ENCODE measurements at regions not wholly inside any gene's neighbourhood (a gene's known extent, or its start where the extent isn't known, plus 50 kb on each side); places are given as distances from the start of the nearest gene placed in this dataset.

DNA sequence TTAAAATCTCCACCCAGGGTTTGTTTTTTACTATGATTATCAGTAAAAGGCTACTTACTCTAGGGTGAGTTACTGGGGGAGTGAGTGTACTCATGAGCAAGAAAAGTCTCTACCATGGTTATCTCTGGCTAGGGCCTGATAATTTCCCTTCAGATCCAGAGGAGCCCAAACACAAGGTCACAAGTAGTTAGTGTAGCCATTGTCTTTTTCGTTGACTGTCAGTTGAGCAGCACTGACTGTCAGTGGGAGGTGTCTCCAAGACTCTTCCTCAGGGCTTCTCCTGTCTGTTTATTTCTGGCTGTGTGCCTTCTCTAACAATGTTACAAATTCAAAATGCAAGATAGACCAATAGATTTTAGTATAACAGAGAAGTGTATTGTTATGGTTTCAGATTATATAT, 181.2 kb upstream of the MIS18BP1 start:
- no peaks in the 10 kb centered on the region for H4K20me1 ChIP-seq (ENCODE audit: insufficient read depth)
- H3K36me3 ChIP-seq (replicated peaks in 1 of 2; ENCODE audit: control insufficient read depth in 1 of 2, insufficient read depth in 2 of 2, low read length in 1 of 2): no peaks in the 10 kb centered on the region
- H3K9me3 ChIP-seq: no peaks in the 10 kb centered on the region
- H3K4me1 ChIP-seq (ENCODE audit: control insufficient read depth in 1 of 2, insufficient read depth in 2 of 2, low read depth in 1 of 2, low read length in 1 of 2): no peaks in the 10 kb centered on the region
- DNase-seq: no peak
- no peak for TF ChIP-seq YY1 (IDR thresholded peaks at IDR 0.05; ENCODE audit: low read depth)
- TF ChIP-seq, protein P1, sequence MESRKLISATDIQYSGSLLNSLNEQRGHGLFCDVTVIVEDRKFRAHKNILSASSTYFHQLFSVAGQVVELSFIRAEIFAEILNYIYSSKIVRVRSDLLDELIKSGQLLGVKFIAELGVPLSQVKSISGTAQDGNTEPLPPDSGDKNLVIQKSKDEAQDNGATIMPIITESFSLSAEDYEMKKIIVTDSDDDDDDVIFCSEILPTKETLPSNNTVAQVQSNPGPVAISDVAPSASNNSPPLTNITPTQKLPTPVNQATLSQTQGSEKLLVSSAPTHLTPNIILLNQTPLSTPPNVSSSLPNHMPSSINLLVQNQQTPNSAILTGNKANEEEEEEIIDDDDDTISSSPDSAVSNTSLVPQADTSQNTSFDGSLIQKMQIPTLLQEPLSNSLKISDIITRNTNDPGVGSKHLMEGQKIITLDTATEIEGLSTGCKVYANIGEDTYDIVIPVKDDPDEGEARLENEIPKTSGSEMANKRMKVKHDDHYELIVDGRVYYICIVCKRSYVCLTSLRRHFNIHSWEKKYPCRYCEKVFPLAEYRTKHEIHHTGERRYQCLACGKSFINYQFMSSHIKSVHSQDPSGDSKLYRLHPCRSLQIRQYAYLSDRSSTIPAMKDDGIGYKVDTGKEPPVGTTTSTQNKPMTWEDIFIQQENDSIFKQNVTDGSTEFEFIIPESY (IDR thresholded peaks at IDR 0.05; ENCODE audit: borderline replicate concordance, low read depth): no peak
- TF ChIP-seq FOSL2 (IDR thresholded peaks at IDR 0.05; ENCODE audit: borderline replicate concordance, low read depth): no peak
- TF ChIP-seq, protein P2, sequence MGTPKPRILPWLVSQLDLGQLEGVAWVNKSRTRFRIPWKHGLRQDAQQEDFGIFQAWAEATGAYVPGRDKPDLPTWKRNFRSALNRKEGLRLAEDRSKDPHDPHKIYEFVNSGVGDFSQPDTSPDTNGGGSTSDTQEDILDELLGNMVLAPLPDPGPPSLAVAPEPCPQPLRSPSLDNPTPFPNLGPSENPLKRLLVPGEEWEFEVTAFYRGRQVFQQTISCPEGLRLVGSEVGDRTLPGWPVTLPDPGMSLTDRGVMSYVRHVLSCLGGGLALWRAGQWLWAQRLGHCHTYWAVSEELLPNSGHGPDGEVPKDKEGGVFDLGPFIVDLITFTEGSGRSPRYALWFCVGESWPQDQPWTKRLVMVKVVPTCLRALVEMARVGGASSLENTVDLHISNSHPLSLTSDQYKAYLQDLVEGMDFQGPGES (IDR thresholded peaks at IDR 0.05; ENCODE audit: low read depth, low read length): no peak
- TF ChIP-seq, protein P3, sequence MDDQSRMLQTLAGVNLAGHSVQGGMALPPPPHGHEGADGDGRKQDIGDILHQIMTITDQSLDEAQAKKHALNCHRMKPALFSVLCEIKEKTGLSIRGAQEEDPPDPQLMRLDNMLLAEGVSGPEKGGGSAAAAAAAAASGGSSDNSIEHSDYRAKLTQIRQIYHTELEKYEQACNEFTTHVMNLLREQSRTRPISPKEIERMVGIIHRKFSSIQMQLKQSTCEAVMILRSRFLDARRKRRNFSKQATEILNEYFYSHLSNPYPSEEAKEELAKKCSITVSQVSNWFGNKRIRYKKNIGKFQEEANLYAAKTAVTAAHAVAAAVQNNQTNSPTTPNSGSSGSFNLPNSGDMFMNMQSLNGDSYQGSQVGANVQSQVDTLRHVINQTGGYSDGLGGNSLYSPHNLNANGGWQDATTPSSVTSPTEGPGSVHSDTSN (IDR thresholded peaks at IDR 0.05): no peak
- TF ChIP-seq TCF12 (IDR thresholded peaks at IDR 0.05): no peak
- no peak for TF ChIP-seq JUND (IDR thresholded peaks at IDR 0.05)
- no peak for TF ChIP-seq RCOR1 (IDR thresholded peaks at IDR 0.05; ENCODE audit: low read length)
- TF ChIP-seq TEAD4 (IDR thresholded peaks at IDR 0.05; ENCODE audit: borderline replicate concordance, insufficient read depth): no peak
- no peak for TF ChIP-seq RXRA (IDR thresholded peaks at IDR 0.05; ENCODE audit: borderline replicate concordance, low read depth)
- no peak for TF ChIP-seq MXI1 (IDR thresholded peaks at IDR 0.05; ENCODE audit: low read depth, low read length)
- TF ChIP-seq MEF2A (IDR thresholded peaks at IDR 0.05; ENCODE audit: borderline replicate concordance, low read depth): no peak
- no peak for TF ChIP-seq RFX5 (IDR thresholded peaks at IDR 0.05; ENCODE audit: low read length)
- TF ChIP-seq FOXM1 (IDR thresholded peaks at IDR 0.05; ENCODE audit: low read depth): no peak
- TF ChIP-seq, protein P4, sequence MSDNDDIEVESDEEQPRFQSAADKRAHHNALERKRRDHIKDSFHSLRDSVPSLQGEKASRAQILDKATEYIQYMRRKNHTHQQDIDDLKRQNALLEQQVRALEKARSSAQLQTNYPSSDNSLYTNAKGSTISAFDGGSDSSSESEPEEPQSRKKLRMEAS (IDR thresholded peaks at IDR 0.05; ENCODE audit: low read depth): no peak
- no peak for TF ChIP-seq TAF1 (IDR thresholded peaks at IDR 0.05; ENCODE audit: borderline replicate concordance, low read depth, low read length)
- no peak for TF ChIP-seq GABPA (IDR thresholded peaks at IDR 0.05; ENCODE audit: low read depth)
- H3K4me2 ChIP-seq: no peak overlapping the region
- no CpG with 5 or more reads among the region's 1 CpG for WGBS (ENCODE audit: low lambda C conversion rate)
- no peaks in the 10 kb centered on the region for H3F3A ChIP-seq (replicated peaks; ENCODE audit: insufficient read depth)
- H3K9me2 ChIP-seq: no peaks in the 10 kb centered on the region
- ChIA-PET CTCF (no interaction called here), POLR2A (no interaction called here)
- H2AFZ ChIP-seq (ENCODE audit: low read depth): no peak overlapping the region
- H3K27ac ChIP-seq (ENCODE audit: low read depth in 2 of 2, low read length in 1 of 2): no peak overlapping the region
- no peaks in the 10 kb centered on the region for H3K27me3 ChIP-seq (ENCODE audit: insufficient read depth)
- H3K9ac ChIP-seq: no peak overlapping the region
- no peak overlapping the region for H3K4me3 ChIP-seq (ENCODE audit: low read depth in 2 of 2, low read length in 1 of 2)
- no peaks in the 10 kb centered on the region for H3K79me2 ChIP-seq (ENCODE audit: insufficient read depth)
